ENCODE measurements at regions not wholly inside any gene's neighbourhood (a gene's known extent, or its start where the extent isn't known, plus 50 kb on each side); places are given as distances from the start of the nearest gene placed in this dataset.

- H3K4me1 ChIP-seq (ENCODE audit: control insufficient read depth in 1 of 2, insufficient read depth in 2 of 2, low read length in 2 of 2), result no peaks in the 10 kb centered on the region
- Mint-ChIP-seq H3K4me1 (peaks cover 2% of the 10 kb centered on the region), H3K9me3 (peaks cover 4 to 14% (median 6%) of the 10 kb centered on the region in 7 donors), H3K27ac (no peak overlapping the region), H3K36me3 (no peaks in the 10 kb centered on the region), H3K4me3 (no peak overlapping the region), H3K27me3 (ENCODE audit: low read depth in 3 of 3) (peaks cover 0 to 1% (median 0%) of the 10 kb centered on the region in 3 donors)
- TF ChIP-seq, protein P1, sequence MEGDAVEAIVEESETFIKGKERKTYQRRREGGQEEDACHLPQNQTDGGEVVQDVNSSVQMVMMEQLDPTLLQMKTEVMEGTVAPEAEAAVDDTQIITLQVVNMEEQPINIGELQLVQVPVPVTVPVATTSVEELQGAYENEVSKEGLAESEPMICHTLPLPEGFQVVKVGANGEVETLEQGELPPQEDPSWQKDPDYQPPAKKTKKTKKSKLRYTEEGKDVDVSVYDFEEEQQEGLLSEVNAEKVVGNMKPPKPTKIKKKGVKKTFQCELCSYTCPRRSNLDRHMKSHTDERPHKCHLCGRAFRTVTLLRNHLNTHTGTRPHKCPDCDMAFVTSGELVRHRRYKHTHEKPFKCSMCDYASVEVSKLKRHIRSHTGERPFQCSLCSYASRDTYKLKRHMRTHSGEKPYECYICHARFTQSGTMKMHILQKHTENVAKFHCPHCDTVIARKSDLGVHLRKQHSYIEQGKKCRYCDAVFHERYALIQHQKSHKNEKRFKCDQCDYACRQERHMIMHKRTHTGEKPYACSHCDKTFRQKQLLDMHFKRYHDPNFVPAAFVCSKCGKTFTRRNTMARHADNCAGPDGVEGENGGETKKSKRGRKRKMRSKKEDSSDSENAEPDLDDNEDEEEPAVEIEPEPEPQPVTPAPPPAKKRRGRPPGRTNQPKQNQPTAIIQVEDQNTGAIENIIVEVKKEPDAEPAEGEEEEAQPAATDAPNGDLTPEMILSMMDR (IDR thresholded peaks at IDR 0.05), result no peak
- H3K79me2 ChIP-seq (ENCODE audit: insufficient read depth, low read length), result no peaks in the 10 kb centered on the region
- H3K36me3 ChIP-seq (replicated peaks in 1 of 2; ENCODE audit: control insufficient read depth in 1 of 2, insufficient read depth in 2 of 2, low read length in 2 of 2), result no peaks in the 10 kb centered on the region
- H4K20me1 ChIP-seq (ENCODE audit: insufficient read depth, low read length), result no peaks in the 10 kb centered on the region
- intact Hi-C loops (cut with micrococcal nuclease), result no loop called here
- H3K4me3 ChIP-seq (replicated peaks in 1 of 3; ENCODE audit: low read depth in 2 of 3, low read length in 3 of 3), result no peak overlapping the region
- no peaks in the 10 kb centered on the region for H3K27me3 ChIP-seq (ENCODE audit: control insufficient read depth in 2 of 2, insufficient read depth in 2 of 2, low read length in 2 of 2)
- no peak overlapping the region for H3K27ac ChIP-seq (ENCODE audit: low read depth in 1 of 2, low read length in 2 of 2)
- DNase-seq, result no peak
- no peak overlapping the region for H3K9ac ChIP-seq (ENCODE audit: insufficient read depth, low read length, poor library complexity, severe bottlenecking)
- no peak overlapping the region for H3K4me2 ChIP-seq (replicated peaks; ENCODE audit: extremely low read depth, low read length, poor library complexity, severe bottlenecking)
- H3K9me3 ChIP-seq (replicated peaks in 1 of 2; ENCODE audit: control insufficient read depth in 1 of 2, insufficient read depth in 1 of 2, low read length in 2 of 2), result peaks cover 0 to 6% of the 10 kb centered on the region in 2 donors
- no peak overlapping the region for H2AFZ ChIP-seq (ENCODE audit: insufficient read depth, low read depth, low read length, poor library complexity, severe bottlenecking)
- 92% methylated on average over 6 of the region's 9 CpGs for WGBS (ENCODE audit: insufficient coverage)
These were observed 484.0 kb downstream of the TSN start for GRCh38 chr2:122239440-122239839.

GRCh38 chr2:122244598-122245229, 489.3 kb downstream of the TSN start:
- Histone ChIP-seq H3K36me3 (replicated peaks in 1 of 2; ENCODE audit: control insufficient read depth in 1 of 2, insufficient read depth in 2 of 2, low read length in 2 of 2) (no peaks in the 10 kb centered on the region), H4K20me1 (ENCODE audit: insufficient read depth, low read length) (no peaks in the 10 kb centered on the region), H3K27ac (ENCODE audit: low read depth in 1 of 2, low read length in 2 of 2) (no peak overlapping the region), H3K4me3 (replicated peaks in 1 of 3; ENCODE audit: low read depth in 2 of 3, low read length in 3 of 3) (no peak overlapping the region), H3K79me2 (ENCODE audit: insufficient read depth, low read length) (no peaks in the 10 kb centered on the region), H3K9me3 (replicated peaks in 1 of 2; ENCODE audit: control insufficient read depth in 1 of 2, insufficient read depth in 1 of 2, low read length in 2 of 2) (no peaks in the 10 kb centered on the region), H3K9ac (ENCODE audit: insufficient read depth, low read length, poor library complexity, severe bottlenecking) (no peak overlapping the region), H3K27me3 (ENCODE audit: control insufficient read depth in 2 of 2, insufficient read depth in 2 of 2, low read length in 2 of 2) (no peaks in the 10 kb centered on the region), H3K4me2 (replicated peaks; ENCODE audit: extremely low read depth, low read length, poor library complexity, severe bottlenecking) (no peak overlapping the region), H2AFZ (ENCODE audit: insufficient read depth, low read depth, low read length, poor library complexity, severe bottlenecking) (no peak overlapping the region), H3K4me1 (ENCODE audit: control insufficient read depth in 1 of 2, insufficient read depth in 2 of 2, low read length in 2 of 2) (no peaks in the 10 kb centered on the region)
- intact Hi-C loops (cut with micrococcal nuclease), result no loop called here
- WGBS (ENCODE audit: insufficient coverage), result 92% methylated on average over 2 of the region's 3 CpGs
- peaks cover 1 to 9% (median 5%) of the 10 kb centered on the region in 7 donors for H3K9me3 Mint-ChIP-seq
- no peaks in the 10 kb centered on the region for H3K4me1 Mint-ChIP-seq
- no peak for DNase-seq
- H3K27me3 Mint-ChIP-seq (ENCODE audit: low read depth in 3 of 3), result no peaks in the 10 kb centered on the region
- H3K27ac Mint-ChIP-seq, result no peak overlapping the region
- H3K4me3 Mint-ChIP-seq, result no peak overlapping the region
- H3K36me3 Mint-ChIP-seq, result no peaks in the 10 kb centered on the region
- TF ChIP-seq, protein P1 (IDR thresholded peaks at IDR 0.05), result no peak
